ENCODE measurements at regions not wholly inside any gene's neighbourhood (a gene's known extent, or its start where the extent isn't known, plus 50 kb on each side); places are given as distances from the start of the nearest gene placed in this dataset.
A peak's percentile ranks its signal among the peaks of the same experiment; 100 is the strongest.
"Not testable (repeated sequence)": the region's sequence is repeated elsewhere in the genome, so short reads cannot be mapped to it uniquely, and the experiment has no call there.

GRCh38 chr12:66774929-66775328 lies 96.1 kb upstream of the GRIP1 start:
- DNase-seq (ENCODE audit: low read depth in 2 of 2, low spot score in 1 of 2) = no peak

- DNase-seq (ENCODE audit: low read depth in 2 of 2, low spot score in 1 of 2) = no peak
Measured at GRCh38 chr12:66775871-66776270, 97.0 kb upstream of the GRIP1 start.

GRCh38 chr12:66776974-66777373 lies 98.1 kb upstream of the GRIP1 start:
- peak in 1 of 2 donors; percentile 3 for DNase-seq (ENCODE audit: low read depth in 2 of 2, low spot score in 1 of 2)

GRCh38 chr12:66779466-66779865 lies 100.6 kb upstream of the GRIP1 start:
- DNase-seq (ENCODE audit: low read depth in 2 of 2, low spot score in 1 of 2) = no peak

- DNase-seq (ENCODE audit: low read depth in 2 of 2, low spot score in 1 of 2) = no peak
Measured at GRCh38 chr12:66786531-66787308, 107.8 kb upstream of the GRIP1 start.

- DNase-seq (ENCODE audit: low read depth in 2 of 2, low spot score in 1 of 2) = no peak
Measured at GRCh38 chr12:66799551-66799950, 120.7 kb upstream of the GRIP1 start.

- DNase-seq (ENCODE audit: low read depth in 2 of 2, low spot score in 1 of 2) = no peak
Measured at GRCh38 chr12:66800046-66800445, 121.2 kb upstream of the GRIP1 start.

GRCh38 chr12:66803930-66804329 lies 125.1 kb upstream of the GRIP1 start:
- DNase-seq (ENCODE audit: low read depth in 2 of 2, low spot score in 1 of 2) = no peak

GRCh38 chr12:66804563-66804974 lies 125.7 kb upstream of the GRIP1 start:
- DNase-seq (ENCODE audit: low read depth in 2 of 2, low spot score in 1 of 2) = no peak

GRCh38 chr12:66808606-66809005 lies 129.7 kb upstream of the GRIP1 start:
- DNase-seq (ENCODE audit: low read depth in 2 of 2, low spot score in 1 of 2) = no peak

- DNase-seq (ENCODE audit: low read depth in 2 of 2, low spot score in 1 of 2) = no peak
Measured at GRCh38 chr12:66813137-66813892, 134.4 kb upstream of the GRIP1 start.

- DNase-seq (ENCODE audit: low read depth in 2 of 2, low spot score in 1 of 2) = no peak
Measured at GRCh38 chr12:66819587-66819986, 140.7 kb upstream of the GRIP1 start.

- no peak for DNase-seq (ENCODE audit: low read depth in 2 of 2, low spot score in 1 of 2)
Measured at GRCh38 chr12:66822961-66823360, 144.1 kb upstream of the GRIP1 start.

- DNase-seq (ENCODE audit: low read depth in 2 of 2, low spot score in 1 of 2) = no peak
Measured at GRCh38 chr12:66823857-66824570, 145.1 kb upstream of the GRIP1 start.

- not testable (repeated sequence) for DNase-seq (ENCODE audit: low read depth in 2 of 2, low spot score in 1 of 2)
Measured at GRCh38 chr12:66825921-66826320, 147.0 kb upstream of the GRIP1 start.

GRCh38 chr12:66829660-66830325 lies 150.9 kb upstream of the GRIP1 start:
- peak in 1 of 2 donors; percentile 2 for DNase-seq (ENCODE audit: low read depth in 2 of 2, low spot score in 1 of 2)

- DNase-seq (ENCODE audit: low read depth in 2 of 2, low spot score in 1 of 2) = no peak
Measured at GRCh38 chr12:66831495-66831894, 152.6 kb upstream of the GRIP1 start.

- no peak for DNase-seq (ENCODE audit: low read depth in 2 of 2, low spot score in 1 of 2)
Measured at GRCh38 chr12:66832997-66833396, 154.1 kb upstream of the GRIP1 start.

GRCh38 chr12:66836623-66837310 lies 157.9 kb upstream of the GRIP1 start:
- no peak for DNase-seq (ENCODE audit: low read depth in 2 of 2, low spot score in 1 of 2)

GRCh38 chr12:66837311-66837627 lies 158.4 kb upstream of the GRIP1 start:
- DNase-seq (ENCODE audit: low read depth in 2 of 2, low spot score in 1 of 2) = no peak

- no peak for DNase-seq (ENCODE audit: low read depth in 2 of 2, low spot score in 1 of 2)
Measured at GRCh38 chr12:66838366-66838765, 159.5 kb upstream of the GRIP1 start.
